GM21360 (cell line): ENCODE measurements at regions not wholly inside any gene's neighbourhood (a gene's known extent, or its start where the extent isn't known, plus 50 kb on each side); places are given as distances from the start of the nearest gene placed in this dataset.
"Not testable (repeated sequence)": the region's sequence is repeated elsewhere in the genome, so short reads cannot be mapped to it uniquely, and the experiment has no call there.

Experiments
- ATAC-seq: cut with Tn5 transposase; IDR thresholded peaks from one replicate; pipeline ENCODE4 v1.9.1; 2021; ENCODE audit warnings: mild to moderate bottlenecking, moderate library complexity; ENCODE audit not compliant: unreplicated experiment

DNA sequence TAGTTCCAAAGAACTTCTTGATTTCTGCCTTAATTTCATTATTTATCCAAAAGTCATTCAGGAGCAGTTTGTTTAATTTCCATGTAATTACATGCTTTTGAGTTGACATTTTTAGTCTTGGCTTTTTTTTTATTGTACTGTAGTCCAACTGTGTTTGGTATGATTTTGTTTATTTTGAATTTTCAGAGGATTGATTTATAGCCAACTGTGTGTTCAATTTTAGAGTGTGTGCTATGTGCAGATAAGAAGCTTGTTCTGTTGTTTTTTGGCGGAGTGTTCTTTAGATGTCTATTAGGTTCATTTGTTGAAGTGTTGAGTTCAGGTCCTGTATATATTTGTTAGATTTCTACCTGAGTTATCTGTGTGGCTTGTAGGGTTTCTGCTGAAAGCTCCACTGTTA, 533.6 kb downstream of the TRAM1L1 start:
- no peak for ATAC-seq

DNA sequence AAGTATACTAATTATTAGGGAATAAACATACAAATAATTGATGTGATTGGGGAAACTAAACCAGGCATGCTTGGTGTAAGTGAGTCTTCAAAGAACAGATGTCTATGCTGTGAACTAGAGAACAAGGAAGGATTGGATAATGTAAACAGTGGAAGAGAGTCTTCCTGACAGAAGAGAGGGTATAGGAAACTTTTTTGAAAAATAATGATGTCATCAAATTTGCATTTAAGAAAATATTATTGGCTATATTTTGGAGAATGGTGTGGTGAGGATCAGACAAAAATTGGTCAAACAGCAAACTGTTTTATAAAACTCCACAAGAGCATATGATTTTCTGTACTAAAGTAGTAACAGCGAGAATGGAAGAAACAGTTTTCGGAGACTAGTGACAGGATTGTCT, 537.7 kb downstream of the TRAM1L1 start:
- no peak for ATAC-seq

DNA sequence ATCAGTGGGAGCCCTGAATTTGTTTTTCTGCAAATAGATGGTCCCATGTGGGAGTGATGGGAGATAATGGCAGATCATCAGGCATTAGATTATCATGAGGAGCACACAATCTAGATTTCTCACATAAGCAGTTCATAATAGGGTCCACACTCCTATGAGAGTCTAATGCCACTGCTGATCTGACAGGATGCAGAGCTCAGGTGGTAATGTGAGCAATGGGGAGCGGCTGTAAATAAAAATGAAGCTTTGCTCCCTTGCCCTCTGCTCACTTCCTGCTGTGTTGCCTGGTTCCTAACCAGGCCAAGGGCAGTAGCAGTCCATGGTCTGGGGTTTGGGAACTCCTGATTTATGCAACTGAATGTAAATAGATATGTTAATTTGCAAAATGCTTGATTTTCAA, 538.6 kb downstream of the TRAM1L1 start:
- ATAC-seq = no peak

DNA sequence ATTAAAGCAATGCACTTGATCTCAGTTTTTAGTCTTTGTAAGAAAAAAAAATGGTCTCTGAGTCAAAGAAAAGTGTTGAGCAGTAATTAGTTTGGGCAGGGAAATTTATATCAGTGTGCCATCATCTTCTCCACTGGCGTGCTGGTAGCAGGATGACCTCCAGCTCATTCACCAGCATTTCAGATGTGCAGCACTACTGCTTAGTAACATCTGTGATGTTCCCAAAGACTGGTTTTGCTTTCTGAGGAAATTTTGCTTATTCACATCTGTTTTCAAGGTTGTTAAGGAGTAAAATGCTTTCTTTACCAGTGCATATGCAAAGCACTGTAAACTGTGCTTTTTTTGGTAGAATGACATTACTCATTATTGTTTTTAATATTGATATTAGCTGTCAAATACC, 540.4 kb downstream of the TRAM1L1 start:
- no peak for ATAC-seq

DNA sequence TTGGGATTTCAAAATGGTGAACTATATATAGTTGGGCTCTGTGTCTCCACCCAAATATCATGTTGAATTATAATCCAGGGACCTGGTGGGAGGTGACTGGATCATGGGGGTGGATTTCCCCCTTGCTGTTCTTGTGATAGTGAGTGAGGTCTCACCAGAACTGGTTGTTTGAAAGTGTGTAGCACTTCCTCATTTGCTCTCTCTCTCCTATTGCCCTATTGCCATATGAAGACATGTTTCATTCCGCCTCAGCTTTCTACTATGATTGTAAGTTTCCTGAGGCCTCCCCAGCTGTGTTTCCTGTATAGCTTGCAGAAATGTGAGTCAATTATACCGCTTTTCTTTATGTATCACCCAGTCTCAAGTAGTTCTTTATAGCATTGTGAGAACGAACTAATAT, 545.6 kb downstream of the TRAM1L1 start:
- ATAC-seq = no peak

DNA sequence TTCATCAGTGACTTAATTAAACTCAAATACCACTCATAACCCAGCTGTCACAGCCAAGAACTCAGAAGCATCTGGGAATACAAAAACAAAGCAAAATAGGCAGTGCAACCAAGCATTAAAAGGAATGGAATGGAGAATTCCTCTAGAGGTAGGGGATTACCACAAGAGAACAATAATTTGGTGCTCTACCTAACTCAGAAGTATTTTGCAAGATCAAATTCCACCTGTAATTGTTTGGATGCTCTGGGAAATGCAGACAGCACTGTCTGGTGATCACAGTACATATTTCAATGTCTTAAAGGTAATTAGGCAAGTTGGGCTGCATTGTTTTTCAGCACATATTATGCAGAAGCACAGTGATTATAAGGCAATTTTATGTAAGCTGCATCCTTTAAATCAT, 547.5 kb downstream of the TRAM1L1 start:
- no peak for ATAC-seq

DNA sequence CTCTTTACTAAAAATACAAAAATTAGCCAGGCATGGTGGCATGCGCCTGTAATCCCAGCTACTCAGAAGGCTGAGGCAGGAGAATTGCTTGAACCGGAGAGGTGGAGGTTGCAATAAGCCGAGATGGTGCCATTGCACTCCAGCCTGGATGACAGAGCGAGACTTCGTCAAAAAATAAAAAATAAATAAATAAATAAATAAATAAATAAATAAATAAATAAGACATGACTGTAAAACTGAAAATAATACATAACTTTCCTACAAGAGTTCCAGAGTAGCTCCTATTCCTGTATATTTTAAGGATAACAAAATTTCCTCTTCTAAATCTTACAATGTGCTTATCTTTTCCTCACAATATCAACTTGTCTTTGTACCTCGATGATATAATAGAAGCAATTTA, 549.4 kb downstream of the TRAM1L1 start:
- ATAC-seq = not testable (repeated sequence)

DNA sequence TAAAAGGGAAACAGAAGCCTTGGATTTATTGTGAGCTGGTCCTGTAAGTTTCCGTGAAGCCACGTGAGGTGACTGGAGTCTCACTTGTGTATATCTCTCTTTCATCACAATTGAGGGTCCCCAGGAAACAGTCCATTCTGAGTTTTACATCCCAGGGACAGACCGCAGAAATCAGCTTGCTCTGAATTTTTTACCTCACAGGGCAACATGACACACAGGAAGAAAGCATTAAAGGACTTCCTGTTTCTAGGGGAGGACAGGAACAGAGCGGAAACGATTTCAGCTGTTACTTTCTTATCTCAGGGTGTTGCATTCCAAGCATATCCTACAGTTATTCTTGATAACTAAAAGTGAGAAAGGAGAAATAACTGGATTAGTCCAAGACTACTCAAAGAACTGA, 553.5 kb downstream of the TRAM1L1 start:
- ATAC-seq = peak; percentile 77

DNA sequence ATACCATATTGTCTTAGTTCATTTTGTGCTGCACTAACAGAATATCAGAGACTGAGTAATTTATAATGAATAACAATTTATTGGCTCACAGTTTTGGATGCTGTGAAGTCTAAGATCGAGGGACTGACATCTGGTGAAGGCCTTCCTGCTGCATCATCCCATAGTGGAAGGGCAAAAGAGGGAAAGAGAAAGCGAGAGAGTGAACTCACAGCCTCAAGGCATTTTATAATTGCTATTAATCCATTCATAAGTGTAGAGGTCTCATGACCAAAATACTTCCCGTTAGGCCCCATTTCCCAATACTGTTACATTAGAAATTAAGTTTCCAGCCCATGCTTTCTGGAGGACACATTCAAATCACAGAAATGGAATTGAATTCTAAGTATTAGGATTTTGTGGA, 554.4 kb downstream of the TRAM1L1 start:
- no peak for ATAC-seq

DNA sequence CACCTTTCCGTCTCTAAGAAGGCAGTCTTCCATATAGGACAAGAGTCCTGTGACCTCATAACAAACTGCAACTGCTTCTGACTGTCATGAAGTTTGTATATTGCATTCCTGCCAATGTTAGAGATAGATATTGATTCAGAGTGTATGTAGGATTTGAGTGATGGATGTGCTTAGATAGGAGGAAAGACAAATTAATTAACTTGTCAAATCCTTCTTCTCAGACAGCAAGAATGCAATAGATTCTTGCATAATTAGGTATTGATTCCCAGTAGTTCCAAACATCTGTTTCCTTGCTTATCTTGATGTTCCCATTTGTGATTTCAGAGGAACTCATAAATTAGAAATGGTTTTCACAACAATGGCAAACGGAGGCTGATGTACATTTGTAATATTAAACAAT, 555.3 kb downstream of the TRAM1L1 start:
- no peak for ATAC-seq

DNA sequence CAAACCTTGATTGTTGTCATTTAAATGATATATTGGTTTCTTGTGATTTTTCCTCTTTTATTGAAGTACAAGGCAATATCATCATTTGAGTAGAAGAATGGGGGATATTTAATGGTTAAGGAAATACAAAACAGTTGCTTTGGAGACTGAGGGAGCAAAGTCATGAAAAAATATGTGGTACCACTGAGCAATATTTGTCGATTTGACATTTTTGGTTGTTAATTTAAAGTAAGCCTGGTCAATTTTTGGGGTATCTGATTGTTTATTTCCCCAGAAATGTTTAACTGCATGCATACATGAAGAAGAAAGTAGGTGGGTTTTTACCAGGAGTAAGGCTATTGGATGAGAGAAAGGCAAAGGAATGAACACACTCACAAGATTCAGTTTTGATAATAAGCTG, 556.2 kb downstream of the TRAM1L1 start:
- no peak for ATAC-seq

DNA sequence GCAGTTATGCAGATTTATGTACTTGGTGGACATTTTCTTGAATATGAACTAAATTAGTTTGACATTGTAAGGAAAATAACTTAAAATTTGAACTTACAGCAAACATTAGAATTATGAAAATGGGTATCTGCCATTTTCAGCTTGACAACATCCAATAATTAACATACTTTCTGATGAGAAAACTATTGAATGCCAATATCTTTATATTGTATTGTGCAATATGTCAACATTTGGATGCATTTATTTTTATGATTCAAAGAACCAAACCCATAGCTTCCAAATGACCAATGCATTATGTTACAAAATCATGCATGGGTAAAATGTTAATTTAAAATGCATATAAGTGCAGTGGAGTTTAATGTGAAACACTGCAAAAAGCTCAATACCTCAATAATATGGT, 562.5 kb downstream of the TRAM1L1 start:
- no peak for ATAC-seq

DNA sequence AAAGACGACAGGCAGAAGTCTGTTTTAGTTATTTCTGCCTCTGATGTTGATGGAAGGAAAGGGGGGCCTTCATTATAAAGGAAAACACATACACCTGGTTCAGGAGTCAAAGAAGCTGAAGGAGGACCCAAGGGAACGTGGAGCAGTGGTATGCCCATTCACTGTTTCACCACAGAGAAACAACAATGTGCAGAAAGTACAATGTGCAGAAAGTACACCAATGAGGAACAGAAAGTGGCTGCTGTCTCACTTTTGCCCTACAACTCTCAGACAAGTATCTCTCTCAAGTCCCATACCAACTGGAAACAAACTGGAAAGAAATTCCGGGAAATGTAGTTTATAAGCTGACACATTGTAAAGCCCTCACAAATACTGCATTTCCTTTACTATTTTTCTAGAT, 564.5 kb downstream of the TRAM1L1 start:
- ATAC-seq = no peak

DNA sequence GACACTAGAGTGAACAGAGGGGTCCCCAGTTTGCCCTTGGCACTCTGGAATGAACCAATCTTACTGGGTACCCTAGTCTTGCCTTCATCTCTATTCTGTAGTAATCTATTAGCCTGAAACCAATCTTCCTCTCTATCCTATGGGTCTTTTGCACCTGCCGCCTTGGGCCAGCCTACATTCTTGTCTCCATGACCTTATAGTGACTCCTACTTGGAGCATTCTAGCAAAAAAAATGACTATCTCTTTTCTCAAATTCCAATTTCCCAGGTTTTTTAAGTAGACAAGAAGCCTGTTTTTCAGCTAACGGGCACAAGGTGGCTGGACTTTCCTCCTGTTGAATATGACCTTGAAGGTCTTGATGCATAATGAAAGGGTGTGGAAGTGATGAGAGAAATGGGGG, 568.7 kb downstream of the TRAM1L1 start:
- ATAC-seq = no peak

DNA sequence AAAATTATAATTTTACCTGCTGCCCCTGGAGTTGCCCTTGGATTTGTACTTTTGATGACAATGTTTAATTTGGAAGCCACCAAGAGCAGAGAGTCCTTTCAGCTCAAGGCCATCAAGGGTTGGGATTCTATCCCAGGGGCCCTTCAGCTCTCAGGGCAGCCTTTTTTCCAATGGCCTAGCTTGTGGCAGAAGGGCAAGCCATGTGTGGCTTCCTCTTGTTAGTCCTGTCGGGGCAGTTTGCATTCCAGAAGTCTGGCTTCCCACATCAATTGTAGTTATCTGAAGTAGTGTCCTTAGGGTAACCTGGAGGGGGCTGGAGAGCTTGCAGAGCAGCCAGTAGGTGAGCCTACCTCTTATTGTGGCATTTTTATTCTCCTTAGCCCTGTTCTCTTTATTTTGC, 569.4 kb downstream of the TRAM1L1 start:
- no peak for ATAC-seq

DNA sequence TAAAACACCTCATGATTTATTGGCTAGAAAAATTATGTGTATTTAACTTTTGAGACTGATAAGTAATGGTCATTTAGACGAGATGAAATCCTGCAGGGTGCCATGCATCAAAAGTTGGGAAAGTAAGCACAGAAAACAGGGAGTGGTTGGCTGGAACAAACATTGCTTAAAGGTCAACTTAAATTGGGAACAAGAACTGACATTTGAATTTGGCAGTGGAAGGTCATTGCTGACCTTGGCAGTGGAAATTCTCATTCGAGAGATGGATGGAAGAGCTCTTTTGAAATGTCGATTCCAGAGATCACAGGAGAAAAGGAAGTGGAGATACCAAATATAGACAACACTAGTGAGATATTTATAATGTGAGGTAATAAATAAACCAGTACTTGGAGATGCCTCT, 572.8 kb downstream of the TRAM1L1 start:
- no peak for ATAC-seq

DNA sequence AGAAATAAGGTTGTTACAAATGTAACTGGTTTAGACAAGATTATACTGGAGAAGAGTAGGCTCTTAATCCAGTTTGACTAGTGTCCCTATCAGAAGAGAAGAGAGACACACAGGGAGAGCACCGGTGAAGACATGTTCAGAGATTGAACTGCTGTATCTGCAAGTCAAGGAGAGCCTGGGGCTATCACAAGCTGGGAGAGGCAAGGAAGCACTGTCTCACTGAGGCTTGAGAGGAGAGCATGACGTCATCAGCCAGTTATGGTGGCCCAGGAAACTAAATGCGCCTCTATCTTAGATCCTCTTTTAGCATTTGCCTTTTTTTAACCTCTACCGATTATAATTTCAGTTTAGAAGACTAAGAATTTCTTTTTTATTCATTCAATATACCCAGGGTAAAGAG, 583.4 kb downstream of the TRAM1L1 start:
- ATAC-seq = no peak

DNA sequence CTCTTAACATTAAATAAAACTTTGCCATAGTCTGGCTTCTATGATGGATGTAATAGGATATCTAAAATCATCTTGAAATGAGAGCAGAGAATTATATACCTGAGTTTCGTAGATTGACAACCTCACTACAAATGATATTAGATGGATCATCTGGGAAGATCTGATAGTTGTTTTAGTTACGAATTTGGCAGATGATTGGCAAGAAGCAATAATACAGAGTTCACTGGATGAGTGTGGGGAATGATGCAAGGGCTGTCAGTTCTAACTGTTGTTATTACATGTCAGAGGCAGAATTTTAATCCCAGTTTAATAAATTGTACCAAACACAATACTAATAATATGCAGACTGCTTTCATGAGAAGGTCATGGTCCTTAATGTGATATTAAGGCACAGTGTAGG, 585.2 kb downstream of the TRAM1L1 start:
- ATAC-seq = no peak

DNA sequence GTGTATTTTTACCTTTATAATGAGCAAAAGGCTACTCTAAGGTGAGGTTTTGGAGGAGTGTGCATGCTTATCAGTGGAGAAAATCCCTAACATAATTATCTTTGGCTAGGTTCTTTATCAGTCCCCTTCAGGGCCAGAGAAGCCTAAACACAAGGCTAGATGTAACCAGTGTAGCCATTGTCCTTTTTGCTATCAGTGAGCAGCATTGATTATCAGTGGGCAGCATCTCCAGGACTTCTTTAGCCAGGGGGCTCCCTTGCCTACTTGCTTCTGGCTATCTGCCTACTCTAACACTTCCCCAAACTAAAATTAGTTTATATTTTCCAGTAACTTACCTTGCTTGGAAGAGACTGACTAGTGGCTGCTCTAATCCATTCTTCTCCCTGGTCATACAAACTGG, 595.6 kb downstream of the TRAM1L1 start:
- no peak for ATAC-seq

DNA sequence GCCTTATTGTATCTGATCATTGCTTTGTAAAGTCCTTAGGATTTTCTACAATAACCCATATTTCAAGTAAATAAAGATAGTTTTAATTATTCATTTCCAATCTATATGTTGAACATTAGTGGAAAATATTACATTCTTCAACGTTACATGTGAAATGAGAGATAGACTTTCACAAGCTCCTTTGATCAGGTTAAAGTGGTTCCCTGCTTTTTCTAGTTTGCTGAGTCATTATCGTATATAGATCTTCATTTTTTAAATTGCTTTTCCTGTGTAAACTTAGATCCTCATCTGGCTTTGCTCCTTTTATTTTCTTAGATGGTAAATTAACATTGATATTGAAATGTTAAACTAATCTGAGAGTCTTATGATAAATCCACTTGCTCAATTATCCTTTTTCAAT, 599.0 kb downstream of the TRAM1L1 start:
- ATAC-seq = no peak

DNA sequence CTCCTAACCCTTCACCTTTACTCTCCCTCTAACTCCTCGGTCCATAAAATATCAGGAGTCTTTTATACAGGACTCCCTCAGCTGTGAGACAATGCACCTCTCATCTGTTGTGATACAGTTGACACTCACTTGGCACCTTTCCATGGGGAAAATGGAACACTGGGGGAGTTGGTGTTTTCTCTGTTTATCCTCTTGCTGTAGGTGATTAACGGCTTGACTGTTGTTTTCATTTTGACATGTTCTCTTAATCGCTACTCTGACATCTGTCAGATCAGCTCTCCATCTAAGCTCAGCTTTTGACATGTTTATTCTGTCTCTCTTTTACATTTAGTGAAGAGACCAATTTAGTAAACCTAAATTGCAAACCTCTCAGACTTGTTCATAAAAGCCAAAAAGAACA, 604.8 kb downstream of the TRAM1L1 start:
- no peak for ATAC-seq

DNA sequence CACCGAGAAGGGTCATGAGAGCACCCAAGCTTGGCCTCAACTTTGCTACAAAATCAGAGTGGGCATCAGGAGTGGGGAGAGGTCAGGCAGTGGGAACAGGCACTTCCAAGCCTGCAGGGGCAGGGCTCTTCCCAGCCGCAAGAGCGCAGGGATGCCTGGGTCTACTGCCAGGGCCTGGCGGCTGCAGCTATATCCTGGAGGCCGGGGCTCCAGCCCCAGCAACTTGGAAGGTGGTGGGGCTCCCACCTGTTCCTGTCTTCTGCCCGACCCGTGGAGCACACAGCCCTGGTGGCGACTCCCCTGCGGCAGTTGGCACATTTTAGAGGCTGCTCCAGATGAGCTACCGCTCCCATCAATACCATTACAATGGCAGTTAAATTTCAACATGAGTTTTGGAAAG, 607.0 kb downstream of the TRAM1L1 start:
- no peak for ATAC-seq

DNA sequence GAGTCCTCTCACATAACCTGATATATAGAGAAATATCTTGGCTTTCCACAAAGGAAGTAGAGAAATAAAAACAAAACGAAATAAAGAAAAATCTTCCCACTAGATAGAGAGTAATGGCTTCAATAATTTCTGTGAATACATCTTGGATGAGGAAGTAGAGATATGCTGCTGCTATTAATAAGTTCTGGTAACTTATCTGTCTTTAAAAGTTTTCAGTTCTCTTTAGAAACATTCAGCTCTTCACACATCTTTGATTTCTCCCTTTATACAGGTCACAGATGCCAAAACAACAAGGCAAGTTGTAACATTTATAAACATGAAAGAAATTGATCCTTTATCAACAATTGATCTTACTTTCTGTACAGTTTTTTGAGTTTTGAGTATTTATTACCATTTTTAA, 615.8 kb downstream of the TRAM1L1 start:
- ATAC-seq = no peak

DNA sequence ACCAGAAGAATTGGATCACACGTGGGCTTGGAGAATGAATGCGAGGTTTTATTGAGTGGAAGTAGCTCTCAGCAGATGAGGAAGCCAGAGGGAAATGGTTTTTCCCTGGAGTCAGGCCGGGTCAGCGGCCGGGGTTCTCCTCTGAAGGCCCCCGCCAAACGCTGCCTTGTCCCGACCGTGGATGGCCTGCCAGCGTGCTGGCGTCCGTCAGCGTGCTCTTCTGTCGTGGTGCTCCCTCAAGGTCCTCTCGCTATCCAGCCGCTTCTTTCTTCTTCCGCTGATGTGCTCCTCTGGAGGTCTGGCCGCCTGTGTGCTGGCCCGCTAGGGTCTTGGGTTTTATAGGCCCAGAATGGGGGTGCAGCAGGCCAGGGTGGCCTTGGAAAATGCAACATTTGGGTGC, 632.2 kb downstream of the TRAM1L1 start:
- ATAC-seq = no peak
